ENCODE measurements at regions not wholly inside any gene's neighbourhood (a gene's known extent, or its start where the extent isn't known, plus 50 kb on each side); places are given as distances from the start of the nearest gene placed in this dataset.

GRCh38 chr3:34155108-34155507 lies 356.7 kb downstream of the PDCD6IP start:
- no peaks in the 10 kb centered on the region for H3K4me1 ChIP-seq
- no peaks in the 10 kb centered on the region for H3K4me1 Mint-ChIP-seq (ENCODE audit: low read depth, unreplicated experiment)
- H3K9me3 ChIP-seq = no peaks in the 10 kb centered on the region
- H3K27ac Mint-ChIP-seq (ENCODE audit: unreplicated experiment) = no peak overlapping the region
- CTCF ChIA-PET = no interaction called here
- no peak for DNase-seq
- H3K9me3 Mint-ChIP-seq (ENCODE audit: unreplicated experiment) = no peaks in the 10 kb centered on the region
- peaks cover 6% of the 10 kb centered on the region for H3K27me3 Mint-ChIP-seq (ENCODE audit: insufficient read depth, unreplicated experiment)
- BruUV-seq (replicated peaks) = no TSS peak
- no peak for TF ChIP-seq CTCF (IDR thresholded peaks at IDR 0.05; ENCODE audit: insufficient read depth in 1 of 2, low read depth in 1 of 2, low read length in 1 of 2, severe bottlenecking in 1 of 2, unreplicated experiment in 1 of 2)
- H3K36me3 ChIP-seq (ENCODE audit: control insufficient read depth, insufficient read depth, low read length) = no peaks in the 10 kb centered on the region
- no peaks in the 10 kb centered on the region for H3K27me3 ChIP-seq (replicated peaks; ENCODE audit: control insufficient read depth, insufficient read depth, low read length)
- no peak overlapping the region for H3K4me3 Mint-ChIP-seq (ENCODE audit: unreplicated experiment)
- H3K4me3 ChIP-seq (ENCODE audit: low read depth, low read length) = no peak overlapping the region
- intact Hi-C loops (cut with micrococcal nuclease; ENCODE audit: unreplicated experiment) = loop anchor here (10.0 kb wide), 1 partner anchor 170 kb away; no protein-coding TSS in a partner anchor
- no peaks in the 10 kb centered on the region for H3K36me3 Mint-ChIP-seq (ENCODE audit: insufficient read depth, unreplicated experiment)
- POLR2A ChIA-PET = no interaction called here

- H3K4me1 ChIP-seq = no peaks in the 10 kb centered on the region
- H3K27me3 Mint-ChIP-seq (ENCODE audit: insufficient read depth, unreplicated experiment) = peaks cover 6% of the 10 kb centered on the region
- no peaks in the 10 kb centered on the region for H3K9me3 Mint-ChIP-seq (ENCODE audit: unreplicated experiment)
- CTCF ChIA-PET = no interaction called here
- no peak overlapping the region for H3K4me3 Mint-ChIP-seq (ENCODE audit: unreplicated experiment)
- no peak for TF ChIP-seq CTCF (IDR thresholded peaks at IDR 0.05; ENCODE audit: insufficient read depth in 1 of 2, low read depth in 1 of 2, low read length in 1 of 2, severe bottlenecking in 1 of 2, unreplicated experiment in 1 of 2)
- H3K27me3 ChIP-seq (replicated peaks; ENCODE audit: control insufficient read depth, insufficient read depth, low read length) = no peaks in the 10 kb centered on the region
- intact Hi-C loops (cut with micrococcal nuclease; ENCODE audit: unreplicated experiment) = loop anchor here (10.0 kb wide), 1 partner anchor 171 kb away; no protein-coding TSS in a partner anchor
- H3K36me3 Mint-ChIP-seq (ENCODE audit: insufficient read depth, unreplicated experiment) = no peaks in the 10 kb centered on the region
- POLR2A ChIA-PET = no interaction called here
- no peaks in the 10 kb centered on the region for H3K4me1 Mint-ChIP-seq (ENCODE audit: low read depth, unreplicated experiment)
- H3K9me3 ChIP-seq = no peaks in the 10 kb centered on the region
- H3K27ac Mint-ChIP-seq (ENCODE audit: unreplicated experiment) = no peak overlapping the region
- no peak overlapping the region for H3K4me3 ChIP-seq (ENCODE audit: low read depth, low read length)
- DNase-seq = no peak
- no peaks in the 10 kb centered on the region for H3K36me3 ChIP-seq (ENCODE audit: control insufficient read depth, insufficient read depth, low read length)
- no TSS peak for BruUV-seq (replicated peaks)
Observed at GRCh38 chr3:34155666-34156065, 357.2 kb downstream of the PDCD6IP start.

GRCh38 chr3:34157491-34157890 lies 359.1 kb downstream of the PDCD6IP start:
- intact Hi-C loops (cut with micrococcal nuclease; ENCODE audit: unreplicated experiment) = loop anchor here (10.0 kb wide), 1 partner anchor 173 kb away; no protein-coding TSS in a partner anchor
- H3K4me1 ChIP-seq = no peaks in the 10 kb centered on the region
- Mint-ChIP-seq H3K4me3 (ENCODE audit: unreplicated experiment) (no peak overlapping the region), H3K4me1 (ENCODE audit: low read depth, unreplicated experiment) (no peaks in the 10 kb centered on the region), H3K36me3 (ENCODE audit: insufficient read depth, unreplicated experiment) (no peaks in the 10 kb centered on the region), H3K27me3 (ENCODE audit: insufficient read depth, unreplicated experiment) (peaks cover 4% of the 10 kb centered on the region), H3K27ac (ENCODE audit: unreplicated experiment) (no peak overlapping the region), H3K9me3 (ENCODE audit: unreplicated experiment) (no peaks in the 10 kb centered on the region)
- no peaks in the 10 kb centered on the region for H3K36me3 ChIP-seq (ENCODE audit: control insufficient read depth, insufficient read depth, low read length)
- no peak for TF ChIP-seq CTCF (IDR thresholded peaks at IDR 0.05; ENCODE audit: insufficient read depth in 1 of 2, low read depth in 1 of 2, low read length in 1 of 2, severe bottlenecking in 1 of 2, unreplicated experiment in 1 of 2)
- CTCF ChIA-PET = no interaction called here
- no peak for DNase-seq
- no peak overlapping the region for H3K4me3 ChIP-seq (ENCODE audit: low read depth, low read length)
- POLR2A ChIA-PET = no interaction called here
- H3K27me3 ChIP-seq (replicated peaks; ENCODE audit: control insufficient read depth, insufficient read depth, low read length) = no peaks in the 10 kb centered on the region
- no TSS peak for BruUV-seq (replicated peaks)
- no peaks in the 10 kb centered on the region for H3K9me3 ChIP-seq

All from Caco-2 (cell line).